ENCODE measurements at regions not wholly inside any gene's neighbourhood (a gene's known extent, or its start where the extent isn't known, plus 50 kb on each side); places are given as distances from the start of the nearest gene placed in this dataset.

- DNase-seq (no peak), ATAC-seq (replicated peaks in 1 of 4) (no peak)
- H3K36me3 ChIP-seq (ENCODE audit: control insufficient read depth in 2 of 2, extremely low read depth in 1 of 2, insufficient read depth in 1 of 2, low read length in 1 of 2) = no peaks in the 10 kb centered on the region
- 89% methylated on average over 5 of the region's 12 CpGs for WGBS (ENCODE audit: insufficient coverage)
- ChIA-PET POLR2A (interaction anchor here in 1 of 2 donors (0.5 kb wide), 1 partner anchor 211 kb away, joined by 3 read pairs; no protein-coding TSS in a partner anchor), CTCF (no interaction called here)
- Mint-ChIP-seq H3K27ac (no peak overlapping the region), H3K36me3 (no peaks in the 10 kb centered on the region), H3K4me1 (peaks cover 0 to 6% (median 0%) of the 10 kb centered on the region in 3 donors), H3K27me3 (peaks cover 0 to 3% of the 10 kb centered on the region in 2 donors), H3K4me3 (no peak overlapping the region), H3K9me3 (no peaks in the 10 kb centered on the region)
- H3K9me3 ChIP-seq = no peaks in the 10 kb centered on the region
- H3K4me3 ChIP-seq (ENCODE audit: control insufficient read depth in 1 of 2, extremely low read depth in 1 of 2, low read length in 1 of 2) = no peak overlapping the region
- peaks cover 0 to 6% of the 10 kb centered on the region in 2 experiments for H3K4me1 ChIP-seq (ENCODE audit: control insufficient read depth in 1 of 2, extremely low read depth in 1 of 2, insufficient read depth in 2 of 2, low read length in 2 of 2)
- H3K27me3 ChIP-seq (replicated peaks in 1 of 2; ENCODE audit: control insufficient read depth in 2 of 2, extremely low read depth in 1 of 2, insufficient read depth in 2 of 2, low read length in 1 of 2) = peaks cover 0 to 8% of the 10 kb centered on the region in 2 experiments
- no peak overlapping the region for H3K27ac ChIP-seq (ENCODE audit: low read length)
Measured at GRCh38 chr17:77307479-77308198, 166.9 kb downstream of the SEC14L1 start.

DNA sequence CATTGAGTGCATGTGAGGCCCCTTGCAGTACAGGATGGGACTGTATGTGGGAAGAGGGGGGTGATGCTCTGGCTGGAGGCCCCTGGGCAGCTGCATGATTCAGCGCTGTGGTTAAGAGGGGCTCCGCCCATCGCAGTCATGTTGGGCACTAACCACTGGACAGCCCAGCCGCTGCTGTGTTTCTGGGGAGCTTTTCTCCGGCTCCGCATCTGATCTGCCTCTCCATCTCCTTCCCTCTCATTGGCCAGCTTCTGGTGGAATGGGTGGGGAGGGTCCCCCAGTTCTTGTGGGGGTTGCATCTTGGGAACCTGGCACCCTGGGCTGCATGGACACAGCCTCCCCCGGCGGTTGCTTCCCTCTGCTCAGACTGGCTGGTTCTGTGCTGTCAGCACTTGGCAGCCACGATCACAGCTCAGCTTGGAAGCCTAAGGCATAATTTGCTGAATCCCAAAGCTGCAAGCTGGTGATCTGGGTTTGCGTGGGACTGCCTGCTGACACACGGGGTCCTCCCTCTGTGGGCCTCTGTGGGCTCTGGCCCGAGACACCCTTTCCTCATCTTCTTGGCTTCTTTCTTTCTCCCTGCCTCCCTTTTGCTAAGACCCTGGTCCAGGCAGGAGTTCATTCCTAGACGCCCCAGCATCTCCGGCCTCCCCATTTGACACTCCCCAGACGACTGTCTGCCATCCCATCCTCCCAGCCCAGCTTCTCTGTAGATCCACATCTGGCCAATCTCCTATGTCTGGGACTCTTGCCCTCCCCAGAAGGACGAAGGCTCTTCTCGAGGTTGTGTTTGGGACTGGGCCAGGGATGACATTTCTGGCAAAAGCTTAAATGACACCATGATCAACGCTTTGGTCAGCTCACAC lies 168.3 kb downstream of the SEC14L1 start:
- Mint-ChIP-seq H3K27me3 (peaks cover 0 to 3% of the 10 kb centered on the region in 2 donors), H3K9me3 (no peaks in the 10 kb centered on the region), H3K4me3 (no peak overlapping the region), H3K27ac (no peak overlapping the region), H3K4me1 (peaks cover 0 to 6% (median 0%) of the 10 kb centered on the region in 3 donors), H3K36me3 (no peaks in the 10 kb centered on the region)
- 88% methylated on average over 12 of the region's 18 CpGs for WGBS (ENCODE audit: insufficient coverage)
- no peaks in the 10 kb centered on the region for H3K9me3 ChIP-seq
- DNase-seq = no peak
- no peak for ATAC-seq (replicated peaks in 1 of 4)
- no peaks in the 10 kb centered on the region for H3K36me3 ChIP-seq (ENCODE audit: control insufficient read depth in 2 of 2, extremely low read depth in 1 of 2, insufficient read depth in 1 of 2, low read length in 1 of 2)
- H3K4me3 ChIP-seq (ENCODE audit: control insufficient read depth in 1 of 2, extremely low read depth in 1 of 2, low read length in 1 of 2) = no peak overlapping the region
- peaks cover 0 to 10% of the 10 kb centered on the region in 2 experiments for H3K27me3 ChIP-seq (replicated peaks in 1 of 2; ENCODE audit: control insufficient read depth in 2 of 2, extremely low read depth in 1 of 2, insufficient read depth in 2 of 2, low read length in 1 of 2)
- peaks cover 0 to 6% of the 10 kb centered on the region in 2 experiments for H3K4me1 ChIP-seq (ENCODE audit: control insufficient read depth in 1 of 2, extremely low read depth in 1 of 2, insufficient read depth in 2 of 2, low read length in 2 of 2)
- POLR2A ChIA-PET = no interaction called here
- CTCF ChIA-PET = no interaction called here
- H3K27ac ChIP-seq (ENCODE audit: low read length) = no peak overlapping the region

DNA sequence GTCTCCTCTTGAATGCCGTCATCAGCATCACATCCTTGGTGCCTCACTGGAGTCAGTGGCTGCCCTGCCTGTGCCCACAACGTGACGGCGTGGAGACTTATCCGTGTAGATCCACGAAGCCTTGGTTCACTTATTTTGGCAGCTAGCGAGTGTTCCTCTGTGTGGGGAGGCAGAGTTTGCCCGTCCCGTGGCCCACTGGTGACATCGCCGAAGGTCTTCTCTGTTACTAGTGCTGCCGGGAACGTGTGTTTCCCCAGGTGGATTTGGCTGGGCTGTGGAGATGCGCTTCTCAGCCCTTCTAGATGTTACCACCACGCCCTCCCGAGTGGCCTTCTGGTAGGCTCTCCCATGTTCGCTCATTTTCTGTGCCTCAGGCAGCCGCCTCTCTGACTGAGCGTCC lies 169.6 kb downstream of the SEC14L1 start:
- H3K36me3 Mint-ChIP-seq = no peaks in the 10 kb centered on the region

DNA sequence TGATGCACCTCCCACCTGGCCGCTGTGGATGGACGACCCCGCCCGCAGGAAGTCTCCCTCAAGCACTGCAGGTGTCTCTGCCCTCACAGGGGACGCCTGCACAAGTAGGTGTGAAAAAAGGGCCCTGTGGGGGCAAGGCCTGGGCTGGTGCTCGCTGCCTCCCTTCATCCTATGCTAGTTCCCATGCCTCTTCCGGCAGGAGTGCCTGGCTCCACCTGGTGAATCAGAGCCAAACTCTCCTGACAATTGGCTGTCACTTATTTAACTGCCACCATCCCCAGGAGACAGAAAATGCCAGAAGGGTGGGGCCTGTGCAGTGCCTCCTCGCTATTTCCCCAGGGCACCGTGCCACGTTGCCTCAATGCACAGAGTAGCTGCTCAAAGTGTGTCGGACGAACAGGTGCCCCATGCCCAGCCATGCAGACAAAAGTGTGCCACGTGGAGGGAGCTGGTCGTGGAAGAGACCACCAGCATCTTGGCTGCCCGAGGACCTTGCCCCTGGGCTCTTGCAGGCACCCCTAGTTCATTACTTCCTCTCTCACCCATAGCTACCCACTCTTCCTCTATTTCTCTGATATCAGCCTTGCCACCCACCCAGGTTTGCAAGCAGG lies 170.7 kb downstream of the SEC14L1 start:
- peaks cover 0 to 8% (median 0%) of the 10 kb centered on the region in 3 donors for H3K4me1 Mint-ChIP-seq
- no peaks in the 10 kb centered on the region for H3K9me3 ChIP-seq
- peaks cover 0 to 3% of the 10 kb centered on the region in 2 donors for H3K27me3 Mint-ChIP-seq
- peak overlapping the region in 1 of 2 donors; percentile 8 for H3K27ac Mint-ChIP-seq
- H3K4me3 Mint-ChIP-seq = no peak overlapping the region
- H3K36me3 ChIP-seq (ENCODE audit: control insufficient read depth in 2 of 2, extremely low read depth in 1 of 2, insufficient read depth in 1 of 2, low read length in 1 of 2) = no peaks in the 10 kb centered on the region
- no peak overlapping the region for H3K4me3 ChIP-seq (ENCODE audit: control insufficient read depth in 1 of 2, extremely low read depth in 1 of 2, low read length in 1 of 2)
- H3K27me3 ChIP-seq (replicated peaks in 1 of 2; ENCODE audit: control insufficient read depth in 2 of 2, extremely low read depth in 1 of 2, insufficient read depth in 2 of 2, low read length in 1 of 2) = peaks cover 0 to 11% of the 10 kb centered on the region in 2 experiments
- H3K27ac ChIP-seq (ENCODE audit: low read length) = no peak overlapping the region
- WGBS (ENCODE audit: insufficient coverage) = 77% methylated on average over 9 of the region's 15 CpGs
- no peak for ATAC-seq (replicated peaks in 1 of 4)
- no peak for DNase-seq
- ChIA-PET POLR2A (no interaction called here), CTCF (interaction anchor here in 1 of 2 donors (0.6 kb wide), 1 partner anchor 493 kb away, joined by 3 read pairs; no protein-coding TSS in a partner anchor)
- peaks cover 0 to 7% of the 10 kb centered on the region in 2 experiments for H3K4me1 ChIP-seq (ENCODE audit: control insufficient read depth in 1 of 2, extremely low read depth in 1 of 2, insufficient read depth in 2 of 2, low read length in 2 of 2)
- no peaks in the 10 kb centered on the region for H3K9me3 Mint-ChIP-seq
- no peaks in the 10 kb centered on the region for H3K36me3 Mint-ChIP-seq

More for the DNA sequence above, 169.6 kb downstream of the SEC14L1 start:
- Mint-ChIP-seq H3K4me3 (no peak overlapping the region), H3K9me3 (no peaks in the 10 kb centered on the region), H3K27ac (no peak overlapping the region), H3K4me1 (peaks cover 0 to 6% (median 0%) of the 10 kb centered on the region in 3 donors), H3K27me3 (peaks cover 0 to 3% of the 10 kb centered on the region in 2 donors)
- Histone ChIP-seq H3K36me3 (ENCODE audit: control insufficient read depth in 2 of 2, extremely low read depth in 1 of 2, insufficient read depth in 1 of 2, low read length in 1 of 2) (no peaks in the 10 kb centered on the region), H3K27me3 (replicated peaks in 1 of 2; ENCODE audit: control insufficient read depth in 2 of 2, extremely low read depth in 1 of 2, insufficient read depth in 2 of 2, low read length in 1 of 2) (peaks cover 0 to 10% of the 10 kb centered on the region in 2 experiments), H3K27ac (ENCODE audit: low read length) (no peak overlapping the region), H3K4me3 (ENCODE audit: control insufficient read depth in 1 of 2, extremely low read depth in 1 of 2, low read length in 1 of 2) (no peak overlapping the region), H3K4me1 (ENCODE audit: control insufficient read depth in 1 of 2, extremely low read depth in 1 of 2, insufficient read depth in 2 of 2, low read length in 2 of 2) (peaks cover 0 to 6% of the 10 kb centered on the region in 2 experiments), H3K9me3 (no peaks in the 10 kb centered on the region)
- no peak for DNase-seq
- ATAC-seq (replicated peaks in 1 of 4) = no peak
- ChIA-PET CTCF (no interaction called here), POLR2A (no interaction called here)
- 93% methylated on average over 17 of the region's 19 CpGs for WGBS (ENCODE audit: insufficient coverage)

DNA sequence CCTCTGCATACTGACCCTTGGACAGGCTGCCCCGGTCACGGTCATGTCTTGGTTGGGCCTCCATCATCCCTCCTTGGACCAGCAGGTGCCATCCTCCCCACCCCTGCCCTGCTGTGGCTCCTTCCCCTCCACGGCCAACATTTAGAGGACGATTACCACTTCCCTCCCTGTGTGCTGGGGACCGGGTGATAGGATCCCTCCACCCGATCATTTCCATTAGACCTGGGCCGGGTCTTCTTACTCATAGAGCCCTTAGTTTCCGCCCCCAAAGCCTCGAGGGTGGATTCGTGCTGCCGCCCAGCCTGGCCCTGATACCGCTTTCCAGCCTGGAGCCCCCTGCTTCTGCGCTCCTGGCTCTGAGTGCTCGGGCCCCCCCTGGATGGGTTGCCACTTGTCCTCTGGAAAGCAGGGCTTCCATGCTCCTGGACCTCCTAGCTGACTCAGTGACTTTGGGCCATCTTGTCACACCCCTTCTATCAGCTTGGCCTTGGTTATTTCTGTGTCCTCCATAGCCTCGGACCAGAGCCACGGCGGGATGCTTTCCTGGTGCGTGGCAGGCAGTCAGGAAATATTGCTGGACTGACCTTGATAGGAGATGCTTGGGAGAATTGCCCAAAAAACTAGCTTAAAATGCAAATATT lies 171.4 kb downstream of the SEC14L1 start:
- H3K27ac Mint-ChIP-seq = peak overlapping the region in 1 of 2 donors; percentile 8
- H3K36me3 Mint-ChIP-seq = no peaks in the 10 kb centered on the region
- POLR2A ChIA-PET = no interaction called here
- no peak overlapping the region for H3K4me3 Mint-ChIP-seq
- Histone ChIP-seq H3K27ac (ENCODE audit: low read length) (no peak overlapping the region), H3K27me3 (replicated peaks in 1 of 2; ENCODE audit: control insufficient read depth in 2 of 2, extremely low read depth in 1 of 2, insufficient read depth in 2 of 2, low read length in 1 of 2) (peaks cover 0 to 11% of the 10 kb centered on the region in 2 experiments), H3K36me3 (ENCODE audit: control insufficient read depth in 2 of 2, extremely low read depth in 1 of 2, insufficient read depth in 1 of 2, low read length in 1 of 2) (no peaks in the 10 kb centered on the region), H3K4me3 (ENCODE audit: control insufficient read depth in 1 of 2, extremely low read depth in 1 of 2, low read length in 1 of 2) (no peak overlapping the region), H3K9me3 (no peaks in the 10 kb centered on the region), H3K4me1 (ENCODE audit: control insufficient read depth in 1 of 2, extremely low read depth in 1 of 2, insufficient read depth in 2 of 2, low read length in 2 of 2) (peaks cover 0 to 7% of the 10 kb centered on the region in 2 experiments)
- H3K4me1 Mint-ChIP-seq = peaks cover 0 to 8% (median 0%) of the 10 kb centered on the region in 3 donors
- WGBS (ENCODE audit: insufficient coverage) = 87% methylated on average over 18 of the region's 18 CpGs
- ATAC-seq (replicated peaks in 1 of 4) (no peak), DNase-seq (no peak)
- H3K27me3 Mint-ChIP-seq = peaks cover 0 to 3% of the 10 kb centered on the region in 2 donors
- H3K9me3 Mint-ChIP-seq = no peaks in the 10 kb centered on the region
- CTCF ChIA-PET = interaction anchor here in 1 of 2 donors (0.6 kb wide), 1 partner anchor 494 kb away, joined by 3 read pairs; no protein-coding TSS in a partner anchor
